IMR-90 (cell line): ENCODE measurements at regions not wholly inside any gene's neighbourhood (a gene's known extent, or its start where the extent isn't known, plus 50 kb on each side); places are given as distances from the start of the nearest gene placed in this dataset.

Source experiments
- ATAC-seq: fragments of 200-7000 bp; cut with Tn5 transposase; 2 replicates; pipeline ENCODE4 v1.9.1; 2020; ENCODE audit warnings: low read depth, mild to moderate bottlenecking, moderate library complexity
- BruUV-seq: library from RNA; stranded (reverse); fragments of 400-500 nt; replicated peaks from 2 replicates; lab custom pipeline; 2021; lab: Mats Ljungman, UMichigan
- CTCF ChIA-PET: fragments of 300-600 bp; formaldehyde crosslinking; extraction: SDS; loops from one replicate; lab custom pipeline; 2021; ENCODE audit warnings: antibody characterized with exemption; lab: Yijun Ruan, JAX
- POLR2A ChIA-PET: fragments of 300-600 bp; sonication (Branson Sonifier 250); formaldehyde crosslinking; loops from one replicate; lab custom pipeline; 2022; ENCODE audit warnings: antibody characterized with exemption; ENCODE audit not compliant: unreplicated experiment; lab: Charles Lee
- DNase-seq: peaks from one replicate; pipeline ENCODE4 v3.0.0; 2013
- H2AFZ ChIP-seq: replicated peaks from 2 replicates; pipeline ENCODE3; 2013; ENCODE audit warnings: low read length, mild to moderate bottlenecking; ENCODE audit not compliant: poor library complexity
- H2AK5ac ChIP-seq: 2 replicates; pipeline ENCODE4 v1.6.1; 2013; ENCODE audit warnings: low read depth, low read length, inconsistent platforms
- H2AK9ac ChIP-seq: replicated peaks from 2 replicates; pipeline ENCODE3; 2013; ENCODE audit warnings: mild to moderate bottlenecking, low read depth, low read length, moderate library complexity; ENCODE audit not compliant: poor library complexity
- H2BK120ac ChIP-seq: 2 replicates; pipeline ENCODE4 v1.6.1; 2013; ENCODE audit warnings: low read depth, low read length, inconsistent platforms
- H2BK15ac ChIP-seq: 3 replicates; pipeline ENCODE4 v1.6.1; 2013; ENCODE audit warnings: low read depth, low read length, inconsistent platforms
- H2BK20ac ChIP-seq: 2 replicates; pipeline ENCODE4 v1.6.1; 2013; ENCODE audit warnings: low read depth, mild to moderate bottlenecking, inconsistent platforms, low read length, moderate library complexity
- H2BK5ac ChIP-seq: 2 replicates; pipeline ENCODE4 v1.6.1; 2013; ENCODE audit warnings: mild to moderate bottlenecking, low read depth, low read length, inconsistent platforms; ENCODE audit not compliant: poor library complexity, severe bottlenecking
- H3K14ac ChIP-seq: replicated peaks from 2 replicates; pipeline ENCODE4 v1.6.1; 2013; ENCODE audit warnings: low read depth, low read length, inconsistent platforms
- H3K18ac ChIP-seq: 2 replicates; pipeline ENCODE4 v1.6.1; 2013; ENCODE audit warnings: low read depth, low read length, control low read depth
- H3K23ac ChIP-seq: 2 replicates; pipeline ENCODE4 v1.6.1; 2013; ENCODE audit warnings: low read depth, low read length, inconsistent platforms
- H3K27ac ChIP-seq: 2 replicates; pipeline ENCODE4 v1.5.1; 2013; ENCODE audit warnings: mild to moderate bottlenecking, control low read depth, low read length; ENCODE audit not compliant: insufficient read depth
- H3K27me3 ChIP-seq: 2 replicates; pipeline ENCODE4 v1.6.1; 2013; ENCODE audit warnings: low read length; ENCODE audit not compliant: control insufficient read depth, insufficient read depth
- H3K36me3 ChIP-seq: 2 replicates; pipeline ENCODE4 v1.6.1; 2013; ENCODE audit warnings: low read length, mixed read lengths; ENCODE audit not compliant: control insufficient read depth, insufficient read depth
- H3K4ac ChIP-seq: 2 replicates; pipeline ENCODE4 v1.6.1; 2013; ENCODE audit warnings: low read depth, low read length, inconsistent platforms
- H3K4me1 ChIP-seq: 2 replicates; pipeline ENCODE4 v1.6.1; 2013; ENCODE audit warnings: low read length, mixed read lengths; ENCODE audit not compliant: control insufficient read depth, insufficient read depth
- H3K4me2 ChIP-seq: 2 replicates; pipeline ENCODE4 v1.6.1; 2013; ENCODE audit warnings: low read depth, mild to moderate bottlenecking, control low read depth, low read length, moderate library complexity
- H3K4me3 ChIP-seq: 2 replicates; pipeline ENCODE4 v1.5.1; 2013; ENCODE audit warnings: low read depth, mild to moderate bottlenecking, control low read depth, low read length, moderate library complexity; ENCODE audit not compliant: insufficient read depth
- H3K56ac ChIP-seq: 2 replicates; pipeline ENCODE4 v1.6.1; 2013; ENCODE audit warnings: low read length, inconsistent platforms; ENCODE audit not compliant: insufficient read depth; ENCODE audit errors: extremely low read depth
- H3K79me1 ChIP-seq, 2 experiments: 2 replicates each; pipeline ENCODE4 v1.6.1; 2013; ENCODE audit warnings: low read length in 2 of 2, inconsistent platforms in 1 of 2, low read depth in 1 of 2
- H3K9ac ChIP-seq: 2 replicates; pipeline ENCODE4 v1.6.1; 2013; ENCODE audit warnings: low read depth, low read length, control low read depth
- H3K9me1 ChIP-seq: 2 replicates; pipeline ENCODE4 v1.6.1; 2013; ENCODE audit warnings: low read length, inconsistent platforms; ENCODE audit not compliant: insufficient read depth
- H3K9me3 ChIP-seq: 2 replicates; pipeline ENCODE4 v1.6.1; 2013; ENCODE audit warnings: low read length; ENCODE audit not compliant: control insufficient read depth, insufficient read depth
- H4K20me1 ChIP-seq: 2 replicates; pipeline ENCODE4 v1.6.1; 2013; ENCODE audit warnings: low read length, inconsistent platforms; ENCODE audit not compliant: insufficient read depth
- H4K5ac ChIP-seq: 2 replicates; pipeline ENCODE4 v1.6.1; 2013; ENCODE audit warnings: mild to moderate bottlenecking, low read depth, low read length, control low read depth
- H4K8ac ChIP-seq, 2 experiments: 2 replicates each; pipeline ENCODE4 v1.6.1; 2013; ENCODE audit warnings: low read depth in 2 of 2, low read length in 2 of 2, control low read depth in 1 of 2, inconsistent platforms in 1 of 2
- H4K91ac ChIP-seq: 2 replicates; pipeline ENCODE4 v1.6.1; 2013; ENCODE audit warnings: low read depth, low read length, inconsistent platforms; ENCODE audit not compliant: insufficient read depth
- BHLHE40 ChIP-seq: fragments of 150-350 bp; IDR thresholded peaks from 2 replicates; pipeline ENCODE4 v1.6.1; 2016; ENCODE audit warnings: mild to moderate bottlenecking, low read depth, low read length
- CEBPB ChIP-seq: IDR thresholded peaks from 2 replicates; pipeline ENCODE4 v1.6.1; 2012; ENCODE audit warnings: low read depth, low read length, improper control_type of control experiment
- CHD1 ChIP-seq: IDR thresholded peaks from 2 replicates; pipeline ENCODE4 v1.6.1; 2012; ENCODE audit warnings: low read depth, low read length, improper control_type of control experiment
- CTCF ChIP-seq: conservative IDR thresholded peaks from 2 replicates; pipeline ENCODE4 v1.5.1; 2012; ENCODE audit warnings: mild to moderate bottlenecking, low read depth, low read length, improper control_type of control experiment
- ELK1 ChIP-seq: fragments of 150-350 bp; IDR thresholded peaks from 2 replicates; pipeline ENCODE4 v1.6.1; 2016; ENCODE audit warnings: low read depth, mild to moderate bottlenecking, low read length, moderate library complexity, borderline replicate concordance
- FOS ChIP-seq: fragments of 150-350 bp; IDR thresholded peaks from 2 replicates; pipeline ENCODE4 v1.6.1; 2016; ENCODE audit warnings: low read depth, low read length
- MAFK ChIP-seq: IDR thresholded peaks from 2 replicates; pipeline ENCODE4 v1.6.1; 2012; ENCODE audit warnings: low read depth, low read length, improper control_type of control experiment
- MAZ ChIP-seq: IDR thresholded peaks from 2 replicates; pipeline ENCODE4 v1.6.1; 2012; ENCODE audit warnings: low read depth, mild to moderate bottlenecking, low read length, improper control_type of control experiment, moderate library complexity, borderline replicate concordance
- MXI1 ChIP-seq: IDR thresholded peaks from 2 replicates; pipeline ENCODE4 v1.6.1; 2012; ENCODE audit warnings: low read depth, mild to moderate bottlenecking, low read length, moderate library complexity, borderline replicate concordance
- NFE2L2 ChIP-seq: fragments of 150-350 bp; IDR thresholded peaks from 2 replicates; pipeline ENCODE4 v1.6.1; 2016; ENCODE audit warnings: low read depth, mild to moderate bottlenecking, low read length
- POLR2A ChIP-seq: IDR thresholded peaks from 2 replicates; pipeline ENCODE4 v1.6.1; 2012; ENCODE audit warnings: mild to moderate bottlenecking, low read depth, low read length
- RAD21 ChIP-seq: IDR thresholded peaks from 2 replicates; pipeline ENCODE4 v1.6.1; 2012; ENCODE audit warnings: low read length, improper control_type of control experiment
- RCOR1 ChIP-seq: IDR thresholded peaks from 2 replicates; pipeline ENCODE4 v1.6.1; 2012; ENCODE audit warnings: mild to moderate bottlenecking, low read length, improper control_type of control experiment; ENCODE audit not compliant: insufficient replicate concordance
- RFX5 ChIP-seq: IDR thresholded peaks from 2 replicates; pipeline ENCODE4 v1.8.0; 2012; ENCODE audit warnings: low read depth, mild to moderate bottlenecking, low read length, moderate library complexity
- USF2 ChIP-seq: fragments of 150-350 bp; IDR thresholded peaks from 2 replicates; pipeline ENCODE4 v1.6.1; 2017; ENCODE audit warnings: mild to moderate bottlenecking, antibody characterized with exemption, low read length, low read depth
- WGBS, 2 experiments: methylation state at CpG; one replicate each; pipeline versions ENCODE4 v1.1.5 to v1.1.7; 2013; ENCODE audit warnings: missing lambda C conversion rate in 2 of 2; ENCODE audit not compliant: insufficient read length in 1 of 2; ENCODE audit errors: extremely low coverage in 2 of 2; 5-methylcytosine and 5-hydroxymethylcytosine counted together
- dilution Hi-C: fragments of 300-500 bp; cut with HindIII; formaldehyde crosslinking; loops from one replicate; pipeline ENCODE4 v1.14.3; 2018; ENCODE audit warnings: low sequenced_read_pairs; ENCODE audit not compliant: unreplicated experiment
- in situ Hi-C: fragments of 300-500 bp; cut with MboI; formaldehyde crosslinking; loops from 3 replicates; pipeline ENCODE4 v1.14.3; 2019; ENCODE audit warnings: low sequenced_read_pairs, inconsistent platforms, mixed read lengths
- intact Hi-C: fragments of 100-400 bp; cut with micrococcal nuclease; formaldehyde crosslinking; loops from 2 replicates; pipeline ENCODE4 v1.10.0; 2022

GRCh38 chr22:27420195-27420816 lies 381.2 kb downstream of the MN1 start:
- no peak overlapping the region for H2BK5ac ChIP-seq
- peak overlapping the region; percentile 6 for H3K23ac ChIP-seq
- peak overlapping the region; percentile 75 for H2AK9ac ChIP-seq
- H4K20me1 ChIP-seq: no peaks in the 10 kb centered on the region
- H2AK5ac ChIP-seq: peak overlapping the region; percentile 79; the same call in 1 of the 2 replicates
- H3K36me3 ChIP-seq: no peaks in the 10 kb centered on the region
- no TSS peak for BruUV-seq
- peaks cover 18% of the 10 kb centered on the region for H3K4me1 ChIP-seq
- dilution Hi-C loops: no loop called here
- H3K56ac ChIP-seq: no peak overlapping the region
- peak overlapping the region; percentile 51; the same call in 1 of the 2 replicates for H3K27ac ChIP-seq
- peak overlapping the region; percentile 80 for H2BK120ac ChIP-seq
- in situ Hi-C loops: no loop called here
- H3K4me2 ChIP-seq: no peak overlapping the region; the same call in 1 of the 2 replicates
- peak overlapping the region; percentile 26 for H4K91ac ChIP-seq
- intact Hi-C loops: loop anchor here (5.0 to 10.0 kb wide), 2 partner anchors 37 to 114 kb away; no protein-coding TSS in a partner anchor
- H2BK15ac ChIP-seq: peak overlapping the region; percentile 37; the same call in 1 of the 3 replicates
- peaks cover 8% of the 10 kb centered on the region; the same call in 1 of the 2 replicates for H3K9me1 ChIP-seq
- H3K9ac ChIP-seq: no peak overlapping the region
- ChIA-PET POLR2A (no interaction called here), CTCF (interaction anchor here (0.6 to 1.2 kb wide), 2 partner anchors 14 to 357 kb away, joined by 4 to 5 read pairs; no protein-coding TSS in a partner anchor)
- peaks cover 15% of the 10 kb centered on the region for H3K27me3 ChIP-seq
- H4K8ac ChIP-seq: peak overlapping the region in 1 of 2 experiments; percentile 13; a peak in 1 of 4 replicates
- ATAC-seq (peak; percentile 3; the same call in 1 of the 2 replicates), DNase-seq (peak; percentile 25)
- H3K9me3 ChIP-seq: peaks cover 7% of the 10 kb centered on the region; the same call in 1 of the 2 replicates
- H3K18ac ChIP-seq: no peak overlapping the region
- H3K79me1 ChIP-seq: no peaks in the 10 kb centered on the region
- peak overlapping the region; percentile 76 for H3K4ac ChIP-seq
- 0 out of 2 replicates have a peak overlapping the region, but pooled peaks have one; percentile 14 for H4K5ac ChIP-seq
- H3K4me3 ChIP-seq: no peak overlapping the region
- H2AFZ ChIP-seq: peak overlapping the region; percentile 64
- H3K14ac ChIP-seq: no peak overlapping the region; the same call in none of the 2 replicates
- H2BK20ac ChIP-seq: peak overlapping the region; percentile 87
- WGBS, 2 experiments: 70% methylated on average over 2 of the region's 6 CpGs; no CpG with 5 or more reads in 1 of the 2 experiments
- no peak for TF ChIP-seq ELK1
- no peak for TF ChIP-seq RAD21
- no peak for TF ChIP-seq CHD1
- no peak for TF ChIP-seq RCOR1
- TF ChIP-seq POLR2A: no peak
- no peak for TF ChIP-seq BHLHE40
- no peak for TF ChIP-seq RFX5
- TF ChIP-seq MAZ: no peak
- TF ChIP-seq CEBPB: no peak
- no peak for TF ChIP-seq CTCF
- TF ChIP-seq MAFK: no peak
- TF ChIP-seq FOS: no peak
- TF ChIP-seq NFE2L2: no peak
- TF ChIP-seq MXI1: no peak
- TF ChIP-seq USF2: no peak
